HG03469 (cell line): ENCODE measurements at regions not wholly inside any gene's neighbourhood (a gene's known extent, or its start where the extent isn't known, plus 50 kb on each side); places are given as distances from the start of the nearest gene placed in this dataset.
"Not testable (repeated sequence)": the region's sequence is repeated elsewhere in the genome, so short reads cannot be mapped to it uniquely, and the experiment has no call there.

ENCODE experiments used
- ATAC-seq: cut with Tn5 transposase; IDR thresholded peaks from one replicate; pipeline ENCODE4 v1.9.1; 2021; ENCODE audit warnings: mild to moderate bottlenecking, moderate library complexity, moderate number of reproducible peaks; ENCODE audit not compliant: unreplicated experiment

- ATAC-seq, result no peak
Measured at GRCh38 chr1:41994195-41994894, 75.6 kb upstream of the HIVEP3 start.

GRCh38 chr1:41983451-41983850, 64.7 kb upstream of the HIVEP3 start:
- no peak for ATAC-seq

- ATAC-seq, result no peak
Measured at GRCh38 chr1:41981796-41982195, 63.1 kb upstream of the HIVEP3 start.

- no peak for ATAC-seq
Measured at GRCh38 chr1:41980827-41981653, 62.3 kb upstream of the HIVEP3 start.

GRCh38 chr1:41978986-41979385, 60.3 kb upstream of the HIVEP3 start:
- no peak for ATAC-seq

- no peak for ATAC-seq
Measured at GRCh38 chr1:41977326-41977725, 58.6 kb upstream of the HIVEP3 start.

GRCh38 chr1:41976671-41977070, 57.9 kb upstream of the HIVEP3 start:
- no peak for ATAC-seq

- ATAC-seq, result no peak
Measured at GRCh38 chr1:41975850-41976569, 57.3 kb upstream of the HIVEP3 start.

- ATAC-seq, result no peak
Measured at GRCh38 chr1:41975121-41975520, 56.4 kb upstream of the HIVEP3 start.

- ATAC-seq, result not testable (repeated sequence)
Measured at GRCh38 chr1:41968557-41968956, 49.8 kb upstream of the HIVEP3 start.
